Right lobe of liver (tissue), 4 donors: ENCODE measurements at regions not wholly inside any gene's neighbourhood (a gene's known extent, or its start where the extent isn't known, plus 50 kb on each side); places are given as distances from the start of the nearest gene placed in this dataset.
"Not testable (repeated sequence)": the region's sequence is repeated elsewhere in the genome, so short reads cannot be mapped to it uniquely, and the experiment has no call there.

ENCODE experiments used
- CTCF ChIP-seq, 4 donors: fragments of 200-600 bp in 3 of 4; fragments of 450-650 bp in 1 of 4; IDR thresholded peaks; one replicate each; pipeline versions ENCODE4 v1.5.1 to v1.8.0; 2016 to 2022; ENCODE audit warnings: antibody characterized with exemption in 4 of 4, mild to moderate bottlenecking in 2 of 4
- POLR2A ChIP-seq: fragments of 450-650 bp; IDR thresholded peaks from one replicate; pipeline ENCODE4 v1.6.1; 2017; ENCODE audit warnings: antibody characterized with exemption, mild to moderate bottlenecking
- donor health status: DM: no; HTN: no; CAD: no.
- donor health status: DM: no; HTN: no; CAD: no.
- donor health status: DM: no; HTN: yes; CAD: no.

DNA sequence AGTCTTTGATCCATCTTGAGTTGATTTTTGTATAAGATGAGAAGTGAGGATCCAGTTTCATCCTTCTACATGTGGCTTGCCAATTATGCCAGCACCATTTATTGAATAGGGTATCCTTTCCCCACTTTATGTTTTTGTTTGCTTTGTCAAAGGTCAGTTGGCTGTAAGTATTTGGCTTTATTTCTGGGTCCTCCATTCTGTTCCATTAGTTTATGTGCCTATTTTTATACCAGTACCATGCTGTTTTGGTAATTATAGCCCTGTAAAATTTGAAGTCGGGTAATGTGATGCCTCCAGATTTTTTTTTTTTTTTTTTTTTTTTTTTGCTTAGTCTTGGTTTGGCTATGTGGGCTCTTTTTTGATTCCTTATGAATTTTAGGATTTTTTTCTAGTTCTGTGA is 203.0 kb upstream of the IRX5 start:
- TF ChIP-seq CTCF (IDR thresholded peaks at IDR 0.05); POLR2A: not testable (repeated sequence)
